Fibroblast of lung (primary cell): ENCODE measurements at regions not wholly inside any gene's neighbourhood (a gene's known extent, or its start where the extent isn't known, plus 50 kb on each side); places are given as distances from the start of the nearest gene placed in this dataset.

ENCODE experiments used
- EZH2 ChIP-seq: IDR thresholded peaks from 2 replicates; pipeline ENCODE4 v1.5.1; 2012; ENCODE audit warnings: low read length, control low read depth, mild to moderate bottlenecking; ENCODE audit errors: missing control alignments
- TF ChIP-seq, protein P1 (sequence below), 2 donors: IDR thresholded peaks in 1 of 2; conservative IDR thresholded peaks in 1 of 2; 1 replicate in 1 of 2; 2 replicates in 1 of 2; pipeline ENCODE4 v1.5.1; 2011 to 2012; ENCODE audit warnings: low read length in 2 of 2, control low read depth in 1 of 2, inconsistent platforms in 1 of 2, low read depth in 1 of 2, mild to moderate bottlenecking in 1 of 2

DNA sequence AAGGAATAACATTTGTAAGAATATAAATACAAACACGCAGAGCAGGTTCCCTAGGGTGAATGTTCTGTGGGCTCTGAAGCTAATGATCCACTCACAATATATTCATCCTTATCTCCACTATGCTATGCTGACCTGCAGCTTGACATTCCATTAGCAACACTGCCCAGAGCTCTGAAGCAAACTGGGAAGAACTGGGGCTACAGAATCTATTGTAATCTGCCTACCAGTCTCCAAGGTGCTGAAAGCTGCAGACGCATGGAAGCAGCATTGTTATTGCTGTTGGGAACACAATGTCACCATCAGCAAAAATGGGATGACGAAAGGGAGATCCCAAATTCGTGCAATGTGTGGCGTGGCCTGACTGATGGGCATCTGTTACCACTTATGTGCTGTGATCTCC, 316.7 kb upstream of the RORA start:
- TF ChIP-seq EZH2 = no peak
- TF ChIP-seq, protein P1, sequence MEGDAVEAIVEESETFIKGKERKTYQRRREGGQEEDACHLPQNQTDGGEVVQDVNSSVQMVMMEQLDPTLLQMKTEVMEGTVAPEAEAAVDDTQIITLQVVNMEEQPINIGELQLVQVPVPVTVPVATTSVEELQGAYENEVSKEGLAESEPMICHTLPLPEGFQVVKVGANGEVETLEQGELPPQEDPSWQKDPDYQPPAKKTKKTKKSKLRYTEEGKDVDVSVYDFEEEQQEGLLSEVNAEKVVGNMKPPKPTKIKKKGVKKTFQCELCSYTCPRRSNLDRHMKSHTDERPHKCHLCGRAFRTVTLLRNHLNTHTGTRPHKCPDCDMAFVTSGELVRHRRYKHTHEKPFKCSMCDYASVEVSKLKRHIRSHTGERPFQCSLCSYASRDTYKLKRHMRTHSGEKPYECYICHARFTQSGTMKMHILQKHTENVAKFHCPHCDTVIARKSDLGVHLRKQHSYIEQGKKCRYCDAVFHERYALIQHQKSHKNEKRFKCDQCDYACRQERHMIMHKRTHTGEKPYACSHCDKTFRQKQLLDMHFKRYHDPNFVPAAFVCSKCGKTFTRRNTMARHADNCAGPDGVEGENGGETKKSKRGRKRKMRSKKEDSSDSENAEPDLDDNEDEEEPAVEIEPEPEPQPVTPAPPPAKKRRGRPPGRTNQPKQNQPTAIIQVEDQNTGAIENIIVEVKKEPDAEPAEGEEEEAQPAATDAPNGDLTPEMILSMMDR (conservative IDR thresholded peaks at IDR 0.05 in 1 of 2, IDR thresholded peaks at IDR 0.05 in 1 of 2; ENCODE audit: low read depth in 1 of 2, low read length in 2 of 2) = no peak
